ENCODE measurements at regions not wholly inside any gene's neighbourhood (a gene's known extent, or its start where the extent isn't known, plus 50 kb on each side); places are given as distances from the start of the nearest gene placed in this dataset.

- no peak for TF ChIP-seq YY1 (IDR thresholded peaks at IDR 0.05; ENCODE audit: extremely low read depth, insufficient replicate concordance, low read depth, low read length)
- TF ChIP-seq ZFX (IDR thresholded peaks at IDR 0.05): no peak
- TF ChIP-seq RAD21 (IDR thresholded peaks at IDR 0.05; ENCODE audit: low read depth): no peak
- TF ChIP-seq, protein P1, sequence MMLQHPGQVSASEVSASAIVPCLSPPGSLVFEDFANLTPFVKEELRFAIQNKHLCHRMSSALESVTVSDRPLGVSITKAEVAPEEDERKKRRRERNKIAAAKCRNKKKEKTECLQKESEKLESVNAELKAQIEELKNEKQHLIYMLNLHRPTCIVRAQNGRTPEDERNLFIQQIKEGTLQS (IDR thresholded peaks at IDR 0.05): no peak
- no peak for TF ChIP-seq CEBPB (IDR thresholded peaks at IDR 0.05; ENCODE audit: low read depth)
- TF ChIP-seq SRF (IDR thresholded peaks at IDR 0.05; ENCODE audit: low read depth): no peak
- no peak for TF ChIP-seq ZBTB33 (IDR thresholded peaks at IDR 0.05; ENCODE audit: extremely low read depth, insufficient replicate concordance, low read length)
- no peak for TF ChIP-seq ZNF274 (IDR thresholded peaks at IDR 0.05; ENCODE audit: low read depth, low read length)
- TF ChIP-seq JUND (IDR thresholded peaks at IDR 0.05): no peak
Observed at GRCh38 chr1:163664671-163665335, 343.0 kb downstream of the NUF2 start.

More at GRCh38 chr1:163664671-163665335, 343.0 kb downstream of the NUF2 start:
- Histone ChIP-seq H3K9me3 (ENCODE audit: control insufficient read depth in 1 of 2, insufficient read depth in 1 of 2, low read depth in 1 of 2, low read length in 2 of 2) (no peaks in the 10 kb centered on the region), H3K9me2 (ENCODE audit: insufficient read depth) (no peaks in the 10 kb centered on the region), H3K4me2 (ENCODE audit: low read length) (no peak overlapping the region), H3K4me3 (replicated peaks in 1 of 2; ENCODE audit: low read depth in 1 of 2, low read length in 2 of 2) (no peak overlapping the region), H3K27me3 (ENCODE audit: insufficient read depth, low read length) (no peaks in the 10 kb centered on the region), H2AFZ (ENCODE audit: low read depth, low read length, poor library complexity, severe bottlenecking) (no peak overlapping the region), H3K4me1 (ENCODE audit: control insufficient read depth in 1 of 2, insufficient read depth in 2 of 2, low read length in 2 of 2) (no peaks in the 10 kb centered on the region), H3K79me2 (ENCODE audit: insufficient read depth, low read length) (no peaks in the 10 kb centered on the region), H3K27ac (ENCODE audit: low read depth, low read length) (no peak overlapping the region), H4K20me1 (ENCODE audit: insufficient read depth) (no peaks in the 10 kb centered on the region), H3K9ac (ENCODE audit: low read length) (no peak overlapping the region), H3K36me3 (ENCODE audit: control insufficient read depth in 1 of 2, insufficient read depth in 2 of 2, low read length in 2 of 2) (no peaks in the 10 kb centered on the region)
- ATAC-seq: no peak
- intact Hi-C loops (cut with micrococcal nuclease): no loop called here
- BruUV-seq (replicated peaks): no TSS peak
- CTCF ChIA-PET: no interaction called here
- no peak for DNase-seq (ENCODE audit: low read depth, low spot score)
- RAD21 ChIA-PET (ENCODE audit: low non-redundant PET in 1 of 2, low total read pairs in 2 of 2, uncharacterized antibody in 2 of 2, unreplicated experiment in 2 of 2): no interaction called here
- POLR2A ChIA-PET: no interaction called here

All from HCT116 (cell line).